ENCODE measurements at regions not wholly inside any gene's neighbourhood (a gene's known extent, or its start where the extent isn't known, plus 50 kb on each side); places are given as distances from the start of the nearest gene placed in this dataset.
"Not testable (repeated sequence)": the region's sequence is repeated elsewhere in the genome, so short reads cannot be mapped to it uniquely, and the experiment has no call there.

DNA sequence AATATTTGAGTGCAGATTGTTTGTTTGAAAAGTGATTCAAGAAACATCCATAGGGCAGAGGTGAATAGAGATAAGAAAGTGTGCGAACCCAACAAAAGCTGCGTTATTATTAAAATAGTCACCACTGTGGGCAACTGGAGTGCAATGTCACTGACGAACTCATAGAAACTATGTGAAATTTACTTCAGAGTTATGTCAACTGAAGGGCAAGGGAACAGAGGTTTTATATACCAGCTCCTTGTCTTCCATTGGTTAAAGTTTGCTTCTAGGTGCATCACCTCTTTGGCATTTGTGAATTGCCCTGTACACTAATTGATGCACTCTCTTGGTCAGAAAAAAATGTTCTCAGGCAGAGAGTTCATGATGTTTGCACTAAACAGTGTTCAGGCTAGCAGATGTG is 110.5 kb upstream of the NYAP2 start:
- ATAC-seq = no peak
- Mint-ChIP-seq H3K36me3 (no peaks in the 10 kb centered on the region), H3K4me3 (no peak overlapping the region), H3K27ac (no peak overlapping the region), H3K9me3 (ENCODE audit: low read depth) (no peaks in the 10 kb centered on the region), H3K27me3 (no peaks in the 10 kb centered on the region), H3K4me1 (no peaks in the 10 kb centered on the region)
- DNase-seq = no peak
- CTCF ChIA-PET = no interaction called here

DNA sequence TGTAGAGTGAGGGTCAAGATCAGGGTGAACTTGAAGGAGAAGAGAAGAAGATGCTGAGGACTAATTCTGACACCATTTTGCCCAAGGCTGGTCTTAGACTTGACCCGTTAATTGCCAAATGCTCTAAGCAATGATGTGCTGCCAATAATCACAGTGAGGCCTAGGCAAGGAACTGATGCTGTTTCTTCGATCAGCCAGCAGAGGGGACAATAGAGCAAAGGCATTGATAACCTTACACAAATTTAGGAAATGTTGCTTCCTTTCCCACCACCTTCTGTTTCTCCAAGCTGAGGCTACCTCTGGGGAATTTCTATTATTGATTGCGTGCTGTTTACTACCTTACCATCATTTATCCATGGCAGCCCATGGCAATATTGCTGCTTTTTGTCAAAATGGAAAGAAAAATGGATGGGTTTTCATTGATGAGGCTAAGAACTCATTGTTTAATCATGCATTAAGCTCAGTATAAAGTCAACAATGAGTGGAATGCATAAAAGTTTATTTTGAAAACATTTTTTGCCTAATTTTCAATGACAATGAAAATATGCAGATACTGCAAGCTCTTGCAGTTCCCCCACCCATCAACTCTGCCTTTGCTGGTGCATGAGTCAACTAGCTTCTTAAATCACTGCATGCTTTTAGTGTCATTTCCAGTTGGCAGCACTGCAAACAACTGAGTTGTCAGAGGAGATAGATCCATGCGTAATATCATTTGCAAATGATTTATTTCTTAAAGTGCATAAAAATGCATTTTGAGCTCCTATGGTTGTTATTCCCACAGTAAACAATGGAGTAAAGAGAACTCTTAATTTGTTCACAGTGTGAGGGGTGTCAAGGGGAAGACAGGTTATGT is 116.4 kb upstream of the NYAP2 start:
- ATAC-seq = peak; percentile 63
- Mint-ChIP-seq H3K4me3 (no peak overlapping the region), H3K27me3 (no peaks in the 10 kb centered on the region), H3K4me1 (no peaks in the 10 kb centered on the region), H3K36me3 (no peaks in the 10 kb centered on the region), H3K27ac (no peak overlapping the region), H3K9me3 (ENCODE audit: low read depth) (no peaks in the 10 kb centered on the region)
- DNase-seq = peak; percentile 44
- CTCF ChIA-PET = interaction anchor here (0.6 to 4.1 kb wide), 8 partner anchors 10 to 382 kb away, joined by 3 to 36 read pairs (median 3); no protein-coding TSS in a partner anchor

- ATAC-seq (no peak), DNase-seq (no peak)
- no peak overlapping the region for H3K4me3 Mint-ChIP-seq
- CTCF ChIA-PET = no interaction called here
- no peaks in the 10 kb centered on the region for H3K36me3 Mint-ChIP-seq
- no peaks in the 10 kb centered on the region for H3K27me3 Mint-ChIP-seq
- H3K4me1 Mint-ChIP-seq = no peaks in the 10 kb centered on the region
- H3K27ac Mint-ChIP-seq = no peak overlapping the region
- H3K9me3 Mint-ChIP-seq (ENCODE audit: low read depth) = peaks cover 2% of the 10 kb centered on the region
These were observed 123.3 kb upstream of the NYAP2 start for GRCh38 chr2:225276207-225276606.

DNA sequence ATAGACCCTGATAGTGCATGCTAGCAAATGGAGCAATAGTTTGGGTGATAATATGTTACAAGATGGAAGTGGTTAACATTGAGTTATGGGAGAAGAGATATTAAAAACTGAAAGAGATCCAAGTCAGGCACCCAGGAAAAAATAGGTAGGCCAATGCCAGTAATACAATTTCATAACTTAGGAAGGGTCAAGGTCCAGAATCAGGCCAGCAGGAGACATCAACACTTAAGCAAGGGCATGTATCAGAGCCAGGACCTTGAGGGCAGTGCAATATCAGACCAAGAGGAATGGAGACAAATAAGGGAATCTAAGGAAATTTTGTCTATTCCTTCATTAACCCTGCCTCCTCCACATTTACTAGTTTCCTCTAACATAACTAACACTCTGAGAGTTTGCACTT is 124.1 kb upstream of the NYAP2 start:
- Mint-ChIP-seq H3K9me3 (ENCODE audit: low read depth) (peaks cover 2% of the 10 kb centered on the region), H3K4me1 (no peaks in the 10 kb centered on the region), H3K36me3 (no peaks in the 10 kb centered on the region), H3K4me3 (no peak overlapping the region), H3K27me3 (no peaks in the 10 kb centered on the region), H3K27ac (no peak overlapping the region)
- CTCF ChIA-PET = no interaction called here
- no peak for ATAC-seq
- DNase-seq = no peak

DNA sequence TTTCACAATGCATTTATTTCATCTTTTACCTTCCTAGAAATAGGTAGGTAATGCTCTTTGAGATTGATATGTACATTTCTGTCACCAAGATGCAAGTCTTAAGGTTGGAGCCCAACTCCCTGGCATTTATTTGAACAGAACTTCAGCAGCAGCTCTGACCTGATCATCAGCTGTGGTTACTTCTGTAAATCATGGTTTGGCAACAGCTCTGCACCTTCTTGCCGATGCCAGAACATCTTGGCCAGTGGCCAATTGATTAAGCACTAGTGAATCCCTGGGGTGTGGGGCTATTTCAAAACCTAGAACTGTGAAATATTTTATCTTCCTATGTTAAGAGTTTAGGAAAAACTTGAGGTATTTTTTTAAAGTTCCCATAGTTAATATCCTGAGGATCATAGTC is 124.8 kb upstream of the NYAP2 start:
- Mint-ChIP-seq H3K27me3 (no peaks in the 10 kb centered on the region), H3K36me3 (no peaks in the 10 kb centered on the region), H3K27ac (no peak overlapping the region), H3K4me1 (no peaks in the 10 kb centered on the region), H3K9me3 (ENCODE audit: low read depth) (peaks cover 2% of the 10 kb centered on the region), H3K4me3 (no peak overlapping the region)
- DNase-seq (no peak), ATAC-seq (no peak)
- CTCF ChIA-PET = no interaction called here

GRCh38 chr2:225272173-225272572 is 127.3 kb upstream of the NYAP2 start:
- peaks cover 2% of the 10 kb centered on the region for H3K9me3 Mint-ChIP-seq (ENCODE audit: low read depth)
- ATAC-seq (no peak), DNase-seq (no peak)
- no peaks in the 10 kb centered on the region for H3K27me3 Mint-ChIP-seq
- CTCF ChIA-PET = no interaction called here
- no peaks in the 10 kb centered on the region for H3K36me3 Mint-ChIP-seq
- no peak overlapping the region for H3K27ac Mint-ChIP-seq
- H3K4me3 Mint-ChIP-seq = no peak overlapping the region
- no peaks in the 10 kb centered on the region for H3K4me1 Mint-ChIP-seq

- CTCF ChIA-PET = no interaction called here
- no peak overlapping the region for H3K27ac Mint-ChIP-seq
- H3K9me3 Mint-ChIP-seq (ENCODE audit: low read depth) = peaks cover 2% of the 10 kb centered on the region
- no peaks in the 10 kb centered on the region for H3K4me1 Mint-ChIP-seq
- H3K4me3 Mint-ChIP-seq = no peak overlapping the region
- ATAC-seq (no peak), DNase-seq (no peak)
- no peaks in the 10 kb centered on the region for H3K27me3 Mint-ChIP-seq
- H3K36me3 Mint-ChIP-seq = no peaks in the 10 kb centered on the region
These were observed 128.6 kb upstream of the NYAP2 start for GRCh38 chr2:225270861-225271260.

GRCh38 chr2:225270053-225270452 is 129.5 kb upstream of the NYAP2 start:
- DNase-seq = no peak
- H3K4me3 Mint-ChIP-seq = no peak overlapping the region
- no peak for ATAC-seq
- CTCF ChIA-PET = no interaction called here
- H3K4me1 Mint-ChIP-seq = no peaks in the 10 kb centered on the region
- H3K27ac Mint-ChIP-seq = no peak overlapping the region
- peaks cover 1% of the 10 kb centered on the region for H3K9me3 Mint-ChIP-seq (ENCODE audit: low read depth)
- H3K36me3 Mint-ChIP-seq = no peaks in the 10 kb centered on the region
- no peaks in the 10 kb centered on the region for H3K27me3 Mint-ChIP-seq

- H3K27me3 Mint-ChIP-seq = no peaks in the 10 kb centered on the region
- H3K9me3 Mint-ChIP-seq (ENCODE audit: low read depth) = no peaks in the 10 kb centered on the region
- no peaks in the 10 kb centered on the region for H3K36me3 Mint-ChIP-seq
- no peak overlapping the region for H3K27ac Mint-ChIP-seq
- H3K4me1 Mint-ChIP-seq = no peaks in the 10 kb centered on the region
- no peak overlapping the region for H3K4me3 Mint-ChIP-seq
- DNase-seq = no peak
- ATAC-seq = no peak
- CTCF ChIA-PET = no interaction called here
These were observed 145.1 kb upstream of the NYAP2 start for GRCh38 chr2:225254363-225254762.

DNA sequence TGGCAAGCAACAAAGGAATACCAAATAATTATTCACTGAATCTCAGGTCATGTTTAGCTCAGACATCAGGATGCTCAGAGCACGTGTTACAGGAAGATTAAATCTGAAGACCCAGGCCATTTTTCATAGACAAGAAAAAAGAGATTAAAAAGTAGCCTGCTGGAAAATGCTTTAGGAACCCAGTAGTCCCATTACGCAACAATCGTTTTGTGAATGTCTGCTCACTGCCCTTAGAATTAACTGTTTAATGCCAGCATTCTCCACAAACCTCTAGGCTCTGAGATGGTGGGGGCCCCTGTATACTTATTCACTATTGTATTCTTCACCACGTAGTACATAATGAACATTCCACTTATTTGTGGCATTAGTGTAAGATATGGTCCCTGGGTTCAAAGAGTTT is 154.6 kb upstream of the NYAP2 start:
- no peak overlapping the region for H3K4me3 Mint-ChIP-seq

DNA sequence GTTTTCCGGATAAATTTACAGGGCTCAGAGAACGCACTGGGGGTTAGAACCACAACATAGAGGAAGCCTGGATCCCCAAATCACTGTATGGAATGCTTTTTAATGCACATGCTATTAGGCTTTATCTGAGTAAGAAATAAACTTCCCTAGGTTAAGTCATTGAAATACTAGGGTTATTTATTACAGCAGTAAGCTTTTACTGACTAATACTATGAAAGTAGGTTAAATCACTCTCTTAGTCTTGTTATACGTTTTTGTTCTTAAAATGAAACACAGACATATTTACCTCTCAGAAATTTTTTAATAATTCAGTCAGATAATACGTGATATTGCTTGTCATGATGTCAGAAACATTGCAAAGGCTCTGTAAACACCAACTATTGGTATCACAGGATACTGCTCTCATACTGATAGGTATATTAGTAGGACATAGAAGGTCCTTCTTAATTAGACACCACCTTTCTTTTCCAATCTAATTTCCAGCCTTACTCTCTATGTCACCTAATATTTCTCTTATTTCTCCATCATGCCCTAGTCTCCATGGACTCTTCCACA is 162.7 kb upstream of the NYAP2 start:
- H3K4me1 Mint-ChIP-seq = no peaks in the 10 kb centered on the region
- CTCF ChIA-PET = no interaction called here
- H3K4me3 Mint-ChIP-seq = no peak overlapping the region
- ATAC-seq = no peak
- no peaks in the 10 kb centered on the region for H3K27me3 Mint-ChIP-seq
- H3K9me3 Mint-ChIP-seq (ENCODE audit: low read depth) = no peaks in the 10 kb centered on the region
- H3K36me3 Mint-ChIP-seq = no peaks in the 10 kb centered on the region
- no peak overlapping the region for H3K27ac Mint-ChIP-seq
- DNase-seq = no peak

More for the DNA sequence above, 154.6 kb upstream of the NYAP2 start:
- Mint-ChIP-seq H3K4me1 (no peaks in the 10 kb centered on the region), H3K27me3 (no peaks in the 10 kb centered on the region), H3K36me3 (no peaks in the 10 kb centered on the region), H3K9me3 (ENCODE audit: low read depth) (no peaks in the 10 kb centered on the region), H3K27ac (no peak overlapping the region)
- CTCF ChIA-PET = no interaction called here
- DNase-seq (no peak), ATAC-seq (no peak)

DNA sequence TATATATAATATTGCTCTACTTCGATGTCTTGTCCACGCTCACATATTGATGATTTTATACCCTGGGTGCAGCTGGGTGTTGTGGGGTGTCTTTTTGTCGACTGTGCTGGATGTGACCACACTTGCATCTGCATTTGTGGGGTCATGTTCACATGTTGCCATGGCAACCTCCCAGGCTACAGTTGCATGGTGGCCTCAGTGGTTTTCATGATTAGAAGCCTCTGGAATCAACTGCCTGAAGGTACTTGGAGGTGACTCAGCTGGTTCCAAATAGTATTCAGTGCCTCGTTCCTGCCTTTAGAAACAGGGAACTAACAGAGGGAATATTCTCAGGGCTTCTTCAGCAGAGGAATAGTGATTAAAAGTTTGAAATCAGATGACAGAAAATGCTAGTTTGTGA is 166.3 kb upstream of the NYAP2 start:
- ATAC-seq (no peak), DNase-seq (no peak)
- CTCF ChIA-PET = no interaction called here
- Mint-ChIP-seq H3K4me1 (no peaks in the 10 kb centered on the region), H3K27ac (no peak overlapping the region), H3K9me3 (ENCODE audit: low read depth) (no peaks in the 10 kb centered on the region), H3K36me3 (no peaks in the 10 kb centered on the region), H3K27me3 (no peaks in the 10 kb centered on the region), H3K4me3 (no peak overlapping the region)

DNA sequence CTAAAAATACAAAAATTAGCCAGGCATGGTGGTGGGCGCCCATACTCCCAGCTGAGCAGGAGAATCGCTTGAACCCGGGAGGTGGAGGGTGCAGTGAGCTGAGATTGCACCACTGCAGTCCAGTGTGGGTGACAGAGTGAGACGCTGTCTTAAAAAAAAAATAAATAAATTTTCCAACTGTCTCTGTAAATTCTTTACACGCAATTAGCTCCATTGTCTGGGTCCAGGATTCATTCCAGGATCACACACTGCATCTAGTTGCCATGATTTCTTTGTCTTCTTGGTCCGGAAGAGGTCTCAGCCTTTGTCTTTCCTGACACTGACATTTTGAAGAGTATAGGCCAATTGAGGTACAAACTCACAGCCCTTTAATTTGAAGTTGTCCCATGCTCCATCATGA is 167.6 kb upstream of the NYAP2 start:
- no peak overlapping the region for H3K27ac Mint-ChIP-seq
- no peak for ATAC-seq
- H3K4me1 Mint-ChIP-seq = no peaks in the 10 kb centered on the region
- no peak for DNase-seq
- CTCF ChIA-PET = no interaction called here
- H3K27me3 Mint-ChIP-seq = no peaks in the 10 kb centered on the region
- H3K9me3 Mint-ChIP-seq (ENCODE audit: low read depth) = no peaks in the 10 kb centered on the region
- H3K36me3 Mint-ChIP-seq = no peaks in the 10 kb centered on the region
- H3K4me3 Mint-ChIP-seq = no peak overlapping the region

DNA sequence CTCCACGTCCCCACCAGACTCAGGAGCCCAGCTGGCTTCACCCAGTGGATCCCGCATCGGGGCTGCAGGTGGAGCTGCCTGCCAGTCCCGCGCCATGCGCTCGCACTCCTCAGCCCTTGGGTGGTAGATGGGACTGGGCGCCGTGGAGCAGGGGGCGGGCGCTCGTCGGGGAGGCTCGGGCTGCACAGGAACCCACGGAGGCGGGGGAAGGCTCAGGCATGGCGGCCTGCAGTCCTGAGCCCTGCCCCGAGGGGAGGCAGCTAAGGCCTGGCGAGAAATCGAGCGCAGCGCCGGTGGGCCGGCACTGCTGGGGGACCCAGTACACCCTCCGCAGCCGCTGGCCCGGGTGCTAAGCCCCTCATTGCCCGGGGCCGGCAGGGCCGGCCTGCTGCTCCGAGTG is 170.2 kb upstream of the NYAP2 start:
- H3K4me1 Mint-ChIP-seq; ATAC-seq; H3K9me3 Mint-ChIP-seq (ENCODE audit: low read depth); DNase-seq; CTCF ChIA-PET; H3K4me3 Mint-ChIP-seq; H3K27ac Mint-ChIP-seq; H3K27me3 Mint-ChIP-seq; H3K36me3 Mint-ChIP-seq: not testable (repeated sequence)
